Keratinocyte (primary cell): ENCODE measurements at regions not wholly inside any gene's neighbourhood (a gene's known extent, or its start where the extent isn't known, plus 50 kb on each side); places are given as distances from the start of the nearest gene placed in this dataset.

Experiments
- DNase-seq: peaks from one replicate; pipeline ENCODE4 v3.0.0-alpha.2; 2011; ENCODE audit warnings: low read depth, missing footprints, low spot score
- FAIRE-seq: peaks from 2 replicates; lab custom pipeline; 2011; peaks lifted over from hg19 to GRCh38; lab: Jason Lieb, UNC
- H2AFZ ChIP-seq: 2 replicates; pipeline ENCODE4 v1.6.0; 2012; ENCODE audit warnings: low read length, control low read depth, inconsistent platforms; ENCODE audit not compliant: control insufficient read depth
- H3K27ac ChIP-seq: 2 replicates; pipeline ENCODE4 v1.5.1; 2011; ENCODE audit warnings: low read length; ENCODE audit not compliant: control insufficient read depth, insufficient read depth
- H3K27me3 ChIP-seq: 3 replicates; pipeline ENCODE4 v1.6.0; 2011; ENCODE audit warnings: low read length; ENCODE audit not compliant: control insufficient read depth, insufficient read depth; ENCODE audit errors: extremely low read depth
- H3K36me3 ChIP-seq, 2 experiments: 2 replicates in 1 of 2; 3 replicates in 1 of 2; pipeline ENCODE4 v1.5.1; 2011; ENCODE audit warnings: low read length in 2 of 2, mild to moderate bottlenecking in 1 of 2; ENCODE audit not compliant: control insufficient read depth in 2 of 2, insufficient read depth in 2 of 2; ENCODE audit errors: extremely low read depth in 1 of 2
- H3K4me1 ChIP-seq: 3 replicates; pipeline ENCODE4 v1.5.1; 2011; ENCODE audit warnings: low read length; ENCODE audit not compliant: control insufficient read depth, insufficient read depth; ENCODE audit errors: extremely low read depth
- H3K4me2 ChIP-seq: 3 replicates; pipeline ENCODE4 v1.6.0; 2011; ENCODE audit warnings: low read depth, low read length; ENCODE audit not compliant: control insufficient read depth, insufficient read depth; ENCODE audit errors: extremely low read depth
- H3K4me3 ChIP-seq, 3 experiments: fragments of 200-600 bp in 1 of 3; sonication (generic) in 1 of 3; 2 replicates in 2 of 3; 3 replicates in 1 of 3; pipeline ENCODE4 v1.5.1; 2011 to 2016; ENCODE audit warnings: low read length in 3 of 3, mild to moderate bottlenecking in 3 of 3, control low read depth in 2 of 3, inconsistent platforms in 1 of 3, low read depth in 1 of 3, mixed read lengths in 1 of 3, mixed run types in 1 of 3, moderate library complexity in 1 of 3; ENCODE audit not compliant: control insufficient read depth in 2 of 3, insufficient read depth in 2 of 3; ENCODE audit errors: extremely low read depth in 1 of 3
- H3K79me2 ChIP-seq: 2 replicates; pipeline ENCODE4 v1.6.0; 2012; ENCODE audit warnings: low read length; ENCODE audit not compliant: control insufficient read depth, insufficient read depth
- H3K9ac ChIP-seq: 3 replicates; pipeline ENCODE4 v1.6.0; 2011; ENCODE audit warnings: low read length; ENCODE audit not compliant: control insufficient read depth, insufficient read depth; ENCODE audit errors: extremely low read depth
- H3K9me1 ChIP-seq: 3 replicates; pipeline ENCODE4 v1.6.0; 2011; ENCODE audit warnings: low read length; ENCODE audit not compliant: control insufficient read depth, insufficient read depth; ENCODE audit errors: extremely low read depth
- H3K9me3 ChIP-seq: 2 replicates; pipeline ENCODE4 v1.5.1; 2012; ENCODE audit warnings: low read depth, low read length; ENCODE audit not compliant: control insufficient read depth
- H4K20me1 ChIP-seq: 3 replicates; pipeline ENCODE4 v1.6.0; 2011; ENCODE audit warnings: low read length; ENCODE audit not compliant: control insufficient read depth, insufficient read depth; ENCODE audit errors: extremely low read depth
- EZH2 ChIP-seq: IDR thresholded peaks from one replicate; pipeline ENCODE4 v1.6.1; 2012; ENCODE audit warnings: inconsistent platforms, mild to moderate bottlenecking, low read length, moderate library complexity
- dilution Hi-C: fragments of 300-500 bp; cut with MboI; formaldehyde crosslinking; loops from one replicate; pipeline ENCODE4 v1.7.0; 2020; ENCODE audit warnings: low sequenced_read_pairs; ENCODE audit not compliant: extremely low pct_ligation_motif_present
- TF ChIP-seq, protein P1 (sequence below), 3 experiments: IDR thresholded peaks in 1 of 3; conservative IDR thresholded peaks in 1 of 3; optimal IDR thresholded peaks in 1 of 3; 2 replicates in 2 of 3; 3 replicates in 1 of 3; pipeline versions ENCODE3 to v1.5.1; 2011; ENCODE audit warnings: low read length in 3 of 3, mild to moderate bottlenecking in 3 of 3, moderate library complexity in 2 of 3, control low read depth in 1 of 3, inconsistent platforms in 1 of 3; ENCODE audit not compliant: insufficient read depth in 2 of 3; ENCODE audit errors: extremely low read depth in 1 of 3

GRCh38 chr15:88378188-88378637 is 89.0 kb downstream of the MRPL46 start:
- Histone ChIP-seq H3K79me2 (no peaks in the 10 kb centered on the region), H3K9ac (no peak overlapping the region), H3K27ac (no peak overlapping the region), H3K4me3 (no peak overlapping the region), H3K4me2 (no peak overlapping the region), H3K4me1 (no peaks in the 10 kb centered on the region), H2AFZ (no peak overlapping the region), H3K9me3 (no peaks in the 10 kb centered on the region), H3K9me1 (no peaks in the 10 kb centered on the region), H3K27me3 (no peaks in the 10 kb centered on the region), H4K20me1 (no peaks in the 10 kb centered on the region), H3K36me3 (no peaks in the 10 kb centered on the region)
- FAIRE-seq (no peak), DNase-seq (no peak)
- dilution Hi-C loops: no loop called here
- TF ChIP-seq, protein P1, sequence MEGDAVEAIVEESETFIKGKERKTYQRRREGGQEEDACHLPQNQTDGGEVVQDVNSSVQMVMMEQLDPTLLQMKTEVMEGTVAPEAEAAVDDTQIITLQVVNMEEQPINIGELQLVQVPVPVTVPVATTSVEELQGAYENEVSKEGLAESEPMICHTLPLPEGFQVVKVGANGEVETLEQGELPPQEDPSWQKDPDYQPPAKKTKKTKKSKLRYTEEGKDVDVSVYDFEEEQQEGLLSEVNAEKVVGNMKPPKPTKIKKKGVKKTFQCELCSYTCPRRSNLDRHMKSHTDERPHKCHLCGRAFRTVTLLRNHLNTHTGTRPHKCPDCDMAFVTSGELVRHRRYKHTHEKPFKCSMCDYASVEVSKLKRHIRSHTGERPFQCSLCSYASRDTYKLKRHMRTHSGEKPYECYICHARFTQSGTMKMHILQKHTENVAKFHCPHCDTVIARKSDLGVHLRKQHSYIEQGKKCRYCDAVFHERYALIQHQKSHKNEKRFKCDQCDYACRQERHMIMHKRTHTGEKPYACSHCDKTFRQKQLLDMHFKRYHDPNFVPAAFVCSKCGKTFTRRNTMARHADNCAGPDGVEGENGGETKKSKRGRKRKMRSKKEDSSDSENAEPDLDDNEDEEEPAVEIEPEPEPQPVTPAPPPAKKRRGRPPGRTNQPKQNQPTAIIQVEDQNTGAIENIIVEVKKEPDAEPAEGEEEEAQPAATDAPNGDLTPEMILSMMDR (optimal IDR thresholded peaks at IDR 0.05 in 1 of 3, IDR thresholded peaks at IDR 0.05 in 1 of 3, conservative IDR thresholded peaks at IDR 0.05 in 1 of 3; ENCODE audit: extremely low read depth in 1 of 3, insufficient read depth in 2 of 3, low read length in 3 of 3): no peak
- no peak for TF ChIP-seq EZH2

GRCh38 chr15:88377509-88377908 is 89.7 kb downstream of the MRPL46 start:
- no peak overlapping the region for H3K27ac ChIP-seq
- no peak for TF ChIP-seq EZH2
- TF ChIP-seq, protein P1 (optimal IDR thresholded peaks at IDR 0.05 in 1 of 3, IDR thresholded peaks at IDR 0.05 in 1 of 3, conservative IDR thresholded peaks at IDR 0.05 in 1 of 3; ENCODE audit: extremely low read depth in 1 of 3, insufficient read depth in 2 of 3, low read length in 3 of 3): no peak

More at GRCh38 chr15:88377509-88377908, 89.7 kb downstream of the MRPL46 start:
- no peaks in the 10 kb centered on the region for H4K20me1 ChIP-seq
- H2AFZ ChIP-seq: no peak overlapping the region
- dilution Hi-C loops: no loop called here
- no peaks in the 10 kb centered on the region for H3K79me2 ChIP-seq
- no peaks in the 10 kb centered on the region for H3K36me3 ChIP-seq
- no peaks in the 10 kb centered on the region for H3K4me1 ChIP-seq
- H3K9me1 ChIP-seq: no peaks in the 10 kb centered on the region
- no peaks in the 10 kb centered on the region for H3K27me3 ChIP-seq
- no peak overlapping the region for H3K4me2 ChIP-seq
- H3K9me3 ChIP-seq: no peaks in the 10 kb centered on the region
- no peak overlapping the region for H3K4me3 ChIP-seq
- DNase-seq: no peak
- no peak for FAIRE-seq
- H3K9ac ChIP-seq: no peak overlapping the region
